Effector memory CD4-positive, alpha-beta T cell (primary cell): ENCODE measurements at regions not wholly inside any gene's neighbourhood (a gene's known extent, or its start where the extent isn't known, plus 50 kb on each side); places are given as distances from the start of the nearest gene placed in this dataset.
"Not testable (repeated sequence)": the region's sequence is repeated elsewhere in the genome, so short reads cannot be mapped to it uniquely, and the experiment has no call there.

Experiments
- DNase-seq, 3 donors: peaks; one replicate each; pipeline ENCODE4 v3.0.0-alpha.2; 2020
- H3K27ac ChIP-seq: 2 replicates; pipeline ENCODE4 v1.7.0; 2013; ENCODE audit warnings: mild to moderate bottlenecking, low read length, moderate library complexity; ENCODE audit not compliant: insufficient read depth, poor library complexity, severe bottlenecking
- H3K27me3 ChIP-seq: replicated peaks from 2 replicates; pipeline ENCODE4 v1.7.0; 2013; ENCODE audit warnings: mild to moderate bottlenecking, low read length; ENCODE audit not compliant: insufficient read depth, control insufficient read depth, poor library complexity, severe bottlenecking
- H3K36me3 ChIP-seq: 2 replicates; pipeline ENCODE4 v1.7.0; 2013; ENCODE audit warnings: mild to moderate bottlenecking, low read length, moderate library complexity; ENCODE audit not compliant: control insufficient read depth, insufficient read depth
- H3K4me1 ChIP-seq: 2 replicates; pipeline ENCODE4 v1.7.0; 2013; ENCODE audit warnings: low read length, mild to moderate bottlenecking; ENCODE audit not compliant: control insufficient read depth, insufficient read depth, poor library complexity, severe bottlenecking
- H3K4me3 ChIP-seq: 2 replicates; pipeline ENCODE4 v1.7.0; 2013; ENCODE audit warnings: low read length, low read depth, mild to moderate bottlenecking; ENCODE audit not compliant: insufficient read depth, poor library complexity, severe bottlenecking
- H3K9me3 ChIP-seq: 2 replicates; pipeline ENCODE4 v1.7.0; 2013; ENCODE audit warnings: mild to moderate bottlenecking, low read length, moderate library complexity; ENCODE audit not compliant: control insufficient read depth

DNA sequence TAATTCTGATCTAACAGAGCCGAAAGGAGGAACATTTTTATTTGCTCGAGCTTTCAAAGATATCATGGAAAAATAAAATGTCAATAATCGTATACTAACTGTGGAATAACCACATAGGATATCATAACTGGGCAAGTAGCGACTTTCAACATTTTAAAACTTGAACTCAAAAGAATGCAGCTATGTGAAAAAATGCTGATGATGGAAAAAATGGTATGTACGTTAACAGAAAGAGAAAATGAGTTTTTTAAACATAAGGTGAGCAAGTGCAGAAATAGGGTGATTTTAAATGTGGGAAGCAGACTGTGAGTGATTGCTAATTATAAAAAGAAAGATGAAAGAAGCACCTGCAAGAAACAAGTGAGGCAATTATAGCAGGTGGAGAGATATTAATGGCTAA, 238.3 kb upstream of the HSF2 start:
- Histone ChIP-seq H3K27me3 (no peaks in the 10 kb centered on the region), H3K9me3 (no peaks in the 10 kb centered on the region), H3K4me1 (no peaks in the 10 kb centered on the region), H3K36me3 (no peaks in the 10 kb centered on the region), H3K4me3 (no peak overlapping the region), H3K27ac (no peak overlapping the region)
- DNase-seq: no peak

DNA sequence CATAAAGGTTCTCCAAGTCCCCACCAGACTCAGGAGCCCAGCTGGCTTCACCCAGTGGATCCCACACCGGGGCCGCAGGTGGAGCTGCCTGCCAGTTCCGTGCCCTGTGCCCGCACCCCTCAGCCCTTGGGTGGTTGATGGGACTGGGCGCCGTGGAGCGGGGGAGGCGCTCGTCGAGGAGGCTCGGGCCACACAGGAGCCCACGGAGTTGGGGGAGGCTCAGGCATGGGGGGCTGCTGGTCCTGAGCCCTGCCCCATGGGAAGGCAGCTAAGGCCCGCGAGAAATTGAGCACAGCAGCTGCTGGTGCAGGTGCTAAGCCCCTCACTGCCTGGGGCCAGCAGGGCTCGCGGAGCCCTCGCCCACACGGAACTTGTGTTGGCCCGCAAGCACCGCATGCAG, 234.4 kb upstream of the HSF2 start:
- Histone ChIP-seq H3K4me1 (no peaks in the 10 kb centered on the region), H3K4me3 (no peak overlapping the region), H3K36me3 (no peaks in the 10 kb centered on the region), H3K27ac (no peak overlapping the region), H3K27me3 (no peaks in the 10 kb centered on the region), H3K9me3 (no peaks in the 10 kb centered on the region)
- no peak for DNase-seq

DNA sequence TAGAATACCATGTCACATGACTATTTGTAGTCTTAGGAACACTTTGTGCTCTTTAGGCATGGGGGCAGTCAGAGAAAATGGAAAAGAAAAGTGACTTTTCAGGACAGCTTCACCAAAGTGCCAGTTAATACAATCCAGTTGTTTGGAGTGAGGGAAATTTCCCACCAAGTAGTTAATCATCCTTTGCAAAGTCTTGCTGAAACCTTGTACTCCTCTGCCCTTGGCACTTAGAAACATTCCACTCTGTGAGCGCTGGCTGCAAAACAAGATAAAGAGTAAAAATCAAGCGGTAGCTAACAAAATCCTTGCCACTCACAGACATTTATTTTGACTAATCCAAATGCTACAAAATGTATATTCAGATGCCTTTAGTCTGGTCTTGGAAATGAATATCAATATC, 229.2 kb upstream of the HSF2 start:
- no peaks in the 10 kb centered on the region for H3K4me1 ChIP-seq
- H3K27me3 ChIP-seq: no peaks in the 10 kb centered on the region
- DNase-seq: no peak
- H3K27ac ChIP-seq: no peak overlapping the region
- H3K36me3 ChIP-seq: no peaks in the 10 kb centered on the region
- no peak overlapping the region for H3K4me3 ChIP-seq
- H3K9me3 ChIP-seq: no peaks in the 10 kb centered on the region

DNA sequence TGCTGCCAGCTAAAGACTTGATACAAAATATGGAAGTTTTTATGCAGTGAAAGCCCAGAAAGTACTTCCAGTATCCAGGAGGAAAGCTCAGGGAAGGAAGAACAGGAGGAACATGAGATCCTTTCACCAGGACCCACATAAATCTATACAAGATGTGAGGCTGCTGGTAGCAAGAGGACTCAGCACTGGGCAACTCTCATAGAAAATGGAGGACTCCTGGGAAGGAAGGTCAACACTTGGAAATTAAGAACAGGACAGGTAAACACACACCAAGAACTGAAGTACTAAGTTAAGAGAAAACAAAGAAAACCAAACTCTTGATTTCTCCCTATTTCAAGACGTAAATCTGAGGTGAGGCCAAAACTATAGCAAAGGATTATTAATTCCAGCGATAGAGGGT, 220.5 kb upstream of the HSF2 start:
- Histone ChIP-seq H3K27me3 (no peaks in the 10 kb centered on the region), H3K36me3 (no peaks in the 10 kb centered on the region), H3K4me1 (no peaks in the 10 kb centered on the region), H3K9me3 (no peaks in the 10 kb centered on the region), H3K4me3 (no peak overlapping the region), H3K27ac (no peak overlapping the region)
- DNase-seq: no peak

DNA sequence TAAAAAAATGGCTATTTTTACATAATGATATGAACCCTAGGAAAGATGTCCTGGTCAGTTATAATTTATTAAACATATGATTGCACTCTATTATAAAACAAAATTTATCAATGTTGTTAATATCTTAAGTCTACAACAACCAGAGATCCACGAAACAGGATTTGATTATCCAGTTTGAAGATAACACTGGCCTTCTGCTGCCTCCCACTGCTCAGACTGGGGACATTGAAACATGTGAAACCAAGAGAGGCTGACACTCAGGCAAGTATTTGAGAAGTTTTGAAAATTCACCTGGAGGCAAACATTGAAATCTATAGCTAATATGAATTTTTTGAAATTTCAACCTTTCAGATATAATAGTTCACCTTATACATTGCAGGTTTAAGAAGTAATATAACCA, 219.3 kb upstream of the HSF2 start:
- no peak for DNase-seq
- Histone ChIP-seq H3K36me3 (no peaks in the 10 kb centered on the region), H3K4me3 (no peak overlapping the region), H3K9me3 (no peaks in the 10 kb centered on the region), H3K4me1 (no peaks in the 10 kb centered on the region), H3K27ac (no peak overlapping the region), H3K27me3 (no peaks in the 10 kb centered on the region)

DNA sequence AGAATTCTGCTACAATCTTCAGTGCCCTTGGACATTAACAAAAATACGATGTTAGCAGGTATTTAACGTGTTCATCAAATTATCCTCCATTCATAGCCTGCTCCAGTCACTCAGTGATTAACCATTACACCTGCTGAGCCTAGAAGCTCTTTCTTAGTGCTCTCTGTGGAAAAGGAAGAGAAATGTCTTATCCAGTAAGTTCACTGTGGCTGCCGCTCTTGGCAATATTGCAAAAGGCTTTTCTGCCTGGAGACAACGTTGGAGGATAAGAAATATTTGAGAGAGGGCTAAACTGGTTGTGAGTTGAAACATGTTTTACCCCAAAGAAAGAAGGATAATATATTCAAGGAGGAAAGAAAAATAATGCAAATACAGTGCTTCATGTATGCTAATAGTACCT, 217.4 kb upstream of the HSF2 start:
- Histone ChIP-seq H3K27ac (no peak overlapping the region), H3K9me3 (no peaks in the 10 kb centered on the region), H3K4me1 (no peaks in the 10 kb centered on the region), H3K27me3 (no peaks in the 10 kb centered on the region), H3K4me3 (no peak overlapping the region), H3K36me3 (no peaks in the 10 kb centered on the region)
- no peak for DNase-seq

DNA sequence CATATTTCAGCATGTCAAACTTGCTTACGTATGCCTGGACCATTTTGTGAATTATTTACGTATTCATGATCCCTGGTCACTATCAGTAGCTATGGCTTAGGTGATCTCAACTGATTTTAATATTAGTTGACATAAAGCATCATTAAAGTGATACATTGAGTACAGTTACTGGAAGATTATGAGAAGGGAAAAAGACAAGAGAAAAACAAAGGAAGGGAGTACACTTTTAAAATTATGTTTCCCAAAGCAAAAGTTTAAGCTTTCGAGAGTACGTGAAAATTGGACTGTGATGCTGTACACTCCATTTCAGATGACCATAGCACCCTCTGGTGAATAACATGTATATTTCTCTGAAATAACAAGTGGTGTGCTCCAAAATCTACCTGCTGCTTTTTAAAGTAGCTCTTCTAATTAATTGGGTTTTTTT, 215.0 kb upstream of the HSF2 start:
- no peaks in the 10 kb centered on the region for H3K36me3 ChIP-seq
- no peak overlapping the region for H3K27ac ChIP-seq
- H3K4me3 ChIP-seq: no peak overlapping the region
- no peaks in the 10 kb centered on the region for H3K4me1 ChIP-seq
- DNase-seq: no peak
- no peaks in the 10 kb centered on the region for H3K9me3 ChIP-seq
- no peaks in the 10 kb centered on the region for H3K27me3 ChIP-seq

DNA sequence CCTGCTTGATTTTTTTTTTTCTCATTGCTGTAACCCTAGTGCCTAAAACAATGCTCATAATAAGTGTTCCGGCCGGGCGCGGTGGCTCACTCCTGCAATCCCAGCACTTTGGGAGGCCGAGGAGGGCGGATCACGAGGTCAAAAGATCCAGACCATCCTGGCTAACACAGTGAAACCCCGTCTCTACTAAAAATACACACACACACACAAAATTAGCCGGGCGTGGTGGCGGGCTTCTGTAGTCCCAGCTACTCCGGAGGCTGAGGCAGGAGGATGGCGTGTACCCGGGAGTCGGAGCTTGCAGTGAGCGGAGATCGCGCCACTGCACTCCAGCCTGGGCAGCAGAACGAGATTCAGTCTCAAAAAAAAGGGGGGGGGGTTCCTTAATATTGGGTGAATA, 214.0 kb upstream of the HSF2 start:
- not testable (repeated sequence) for H3K9me3 ChIP-seq, H3K4me3 ChIP-seq, DNase-seq, H3K4me1 ChIP-seq, H3K27ac ChIP-seq, H3K36me3 ChIP-seq, H3K27me3 ChIP-seq

DNA sequence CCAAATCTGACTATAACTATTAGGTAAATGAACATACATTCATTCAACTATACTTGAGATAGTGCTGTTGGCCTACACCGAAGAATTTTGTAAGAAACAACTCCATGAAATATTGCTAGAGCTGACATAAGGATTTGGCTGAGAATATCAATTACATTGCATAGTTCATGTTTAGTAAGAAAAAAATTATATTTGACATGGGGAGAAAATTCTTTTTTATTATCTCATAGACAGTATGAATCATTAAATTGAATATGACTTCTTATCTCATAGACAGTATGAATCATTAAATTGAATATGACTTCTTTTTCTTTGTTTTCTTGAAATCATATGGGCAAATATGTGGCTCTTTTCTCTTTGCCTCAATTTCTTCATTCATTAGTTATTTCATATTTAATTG, 212.3 kb upstream of the HSF2 start:
- Histone ChIP-seq H3K27ac (no peak overlapping the region), H3K27me3 (no peaks in the 10 kb centered on the region), H3K4me1 (no peaks in the 10 kb centered on the region), H3K36me3 (no peaks in the 10 kb centered on the region), H3K4me3 (no peak overlapping the region), H3K9me3 (no peaks in the 10 kb centered on the region)
- DNase-seq: no peak

DNA sequence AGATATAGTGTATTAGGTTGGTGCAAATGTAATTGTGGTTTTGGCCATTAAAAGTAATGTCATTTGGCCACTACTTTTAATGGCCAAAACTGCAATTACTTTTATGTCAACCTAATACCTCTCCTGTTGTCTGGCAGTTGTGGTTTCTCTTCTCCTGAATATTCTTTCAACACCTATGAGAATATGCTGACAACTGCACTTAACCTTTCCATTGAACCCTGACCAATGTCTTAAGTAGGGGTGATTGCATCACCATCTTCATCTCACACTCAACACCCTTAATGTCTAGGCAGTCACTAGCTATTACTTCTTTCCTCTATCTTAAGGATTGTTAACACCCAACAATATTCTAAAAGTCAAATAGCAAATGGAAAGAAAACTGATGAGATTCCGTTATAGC, 200.5 kb upstream of the HSF2 start:
- DNase-seq: no peak
- Histone ChIP-seq H3K27me3 (no peaks in the 10 kb centered on the region), H3K4me3 (no peak overlapping the region), H3K9me3 (no peaks in the 10 kb centered on the region), H3K27ac (no peak overlapping the region), H3K4me1 (no peaks in the 10 kb centered on the region), H3K36me3 (no peaks in the 10 kb centered on the region)

DNA sequence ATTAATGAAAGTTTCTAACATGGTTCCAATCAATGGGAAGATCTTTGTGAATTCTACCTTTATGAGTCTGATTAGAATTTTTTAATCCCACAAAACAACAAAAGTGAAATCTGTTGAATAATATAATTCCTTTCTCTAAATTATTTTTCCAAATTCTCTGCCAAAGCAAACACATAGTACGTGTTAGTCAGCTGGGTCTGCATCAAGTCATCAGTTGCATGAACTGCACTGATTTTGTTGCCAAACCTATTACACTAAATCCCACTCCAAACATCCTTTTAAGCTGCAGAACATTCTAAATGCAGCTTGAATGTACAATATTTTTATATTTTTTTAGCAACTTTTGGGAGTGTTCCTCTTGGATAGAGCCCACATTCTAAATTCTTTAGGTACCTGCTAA, 199.0 kb upstream of the HSF2 start:
- no peaks in the 10 kb centered on the region for H3K36me3 ChIP-seq
- no peak overlapping the region for H3K4me3 ChIP-seq
- no peaks in the 10 kb centered on the region for H3K4me1 ChIP-seq
- no peak for DNase-seq
- H3K27me3 ChIP-seq: no peaks in the 10 kb centered on the region
- no peaks in the 10 kb centered on the region for H3K9me3 ChIP-seq
- H3K27ac ChIP-seq: no peak overlapping the region
